ENCODE measurements at regions not wholly inside any gene's neighbourhood (a gene's known extent, or its start where the extent isn't known, plus 50 kb on each side); places are given as distances from the start of the nearest gene placed in this dataset.
"Not testable (repeated sequence)": the region's sequence is repeated elsewhere in the genome, so short reads cannot be mapped to it uniquely, and the experiment has no call there.

DNA sequence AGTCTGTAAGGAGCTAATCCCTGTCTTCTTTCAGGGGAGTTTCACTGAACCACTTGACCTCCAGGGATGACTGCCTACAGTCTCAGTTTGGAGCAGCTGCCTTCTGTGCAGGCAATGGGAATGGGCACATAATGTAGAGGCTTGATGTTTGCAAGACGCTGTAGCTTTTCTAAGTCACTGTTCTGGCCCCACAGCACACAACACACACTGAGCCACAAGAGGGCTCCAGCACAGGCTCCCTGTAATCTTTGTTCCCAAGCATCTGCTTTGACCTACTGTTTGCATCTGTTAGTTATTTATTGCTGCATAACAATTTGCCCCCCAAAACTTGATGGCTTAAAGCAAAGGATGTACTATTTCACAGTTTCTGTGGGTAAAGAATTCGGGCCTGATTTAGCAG lies 419.0 kb upstream of the ASIC2 start:
- DNase-seq = no peak

DNA sequence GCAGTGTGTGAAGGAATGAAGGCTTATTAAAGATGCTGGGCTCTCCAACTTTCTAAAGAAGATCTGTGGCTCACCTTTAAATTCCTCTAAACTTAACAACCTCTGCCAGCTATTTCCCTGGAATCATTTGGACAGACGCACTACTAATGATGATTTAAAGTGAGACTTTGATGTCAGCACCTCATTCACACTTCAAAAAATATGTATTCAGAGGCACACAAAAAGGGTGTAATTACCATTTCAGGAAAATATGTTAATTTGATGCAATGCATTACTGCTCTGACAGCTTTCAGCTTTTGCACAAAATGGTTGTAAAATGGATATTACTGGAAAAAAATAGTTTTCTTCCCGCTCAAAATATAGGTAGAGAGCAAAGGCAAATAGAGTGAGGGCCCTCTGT lies 423.9 kb upstream of the ASIC2 start:
- DNase-seq = no peak

DNA sequence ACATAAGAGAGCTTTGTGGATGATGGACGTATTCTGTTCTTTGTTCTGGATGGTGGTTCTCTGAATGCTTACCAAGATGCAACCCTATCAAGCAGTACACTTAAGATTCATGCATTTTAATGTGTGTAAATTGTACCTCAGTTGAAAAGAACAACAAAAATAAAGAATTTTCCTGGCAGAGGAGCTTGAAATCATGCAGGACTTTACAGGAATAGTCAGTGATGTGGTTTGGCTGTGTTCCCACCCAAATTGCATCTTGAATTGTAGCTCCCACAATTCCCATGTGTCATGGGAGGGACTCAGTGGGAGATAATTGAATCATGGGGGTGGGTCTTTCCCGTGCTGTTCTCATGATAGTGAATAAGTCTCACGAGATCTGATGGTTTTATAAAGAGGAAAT lies 430.6 kb upstream of the ASIC2 start:
- not testable (repeated sequence) for DNase-seq

DNA sequence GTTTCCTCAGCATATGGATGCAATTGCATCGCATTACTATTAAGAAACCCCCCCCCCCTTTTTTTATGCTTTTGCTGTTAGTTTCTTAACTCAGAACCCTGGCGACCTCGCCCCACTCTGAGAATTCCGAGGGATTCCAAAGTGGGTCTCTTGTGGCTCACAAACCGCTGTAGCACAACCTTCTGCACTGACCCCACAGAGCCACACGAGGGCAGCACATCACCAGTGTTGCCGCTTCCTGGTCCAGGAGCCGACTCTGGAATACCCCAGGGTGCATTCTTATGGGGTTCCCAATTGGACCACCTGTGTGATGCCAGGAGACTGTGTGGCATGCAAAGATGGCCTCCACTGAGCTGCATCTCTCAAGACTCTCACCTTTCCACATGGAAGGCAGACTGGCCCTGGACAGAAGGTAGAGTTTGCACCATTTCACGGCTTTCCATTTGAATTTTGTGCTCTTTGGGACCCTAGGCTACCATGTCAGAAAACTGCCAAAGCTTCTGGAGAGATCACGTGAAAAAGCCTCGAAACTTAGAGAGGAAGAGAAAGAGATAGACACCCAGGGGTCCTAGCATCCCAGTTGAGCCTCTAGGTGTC lies 432.7 kb upstream of the ASIC2 start:
- no peak for DNase-seq

DNA sequence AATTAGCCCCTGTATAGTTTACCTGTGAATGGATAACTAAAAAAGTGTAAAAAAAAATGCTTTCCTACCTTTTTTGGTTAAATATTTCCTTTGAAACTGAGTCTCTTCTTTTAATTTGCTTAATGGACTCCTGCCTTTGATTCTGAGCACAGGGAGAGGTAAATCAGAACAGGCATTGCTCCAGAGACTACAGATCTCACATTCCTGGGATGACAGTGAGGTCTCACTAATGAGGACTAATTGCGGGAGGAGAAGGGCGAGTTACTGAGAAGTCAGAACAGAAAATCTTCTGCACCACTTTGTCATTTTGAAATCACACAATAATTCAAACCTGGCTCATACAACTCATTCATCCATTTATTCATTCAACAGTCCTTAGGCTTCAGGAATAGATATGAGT lies 437.0 kb upstream of the ASIC2 start:
- no peak for DNase-seq

GRCh38 chr17:33732116-33732515 lies 439.0 kb upstream of the ASIC2 start:
- DNase-seq = no peak

- DNase-seq = no peak
Observed at GRCh38 chr17:33739714-33740113, 446.6 kb upstream of the ASIC2 start.

- DNase-seq = no peak
Observed at GRCh38 chr17:33745047-33745760, 452.1 kb upstream of the ASIC2 start.

- DNase-seq = no peak
Observed at GRCh38 chr17:33749171-33749570, 456.1 kb upstream of the ASIC2 start.

DNA sequence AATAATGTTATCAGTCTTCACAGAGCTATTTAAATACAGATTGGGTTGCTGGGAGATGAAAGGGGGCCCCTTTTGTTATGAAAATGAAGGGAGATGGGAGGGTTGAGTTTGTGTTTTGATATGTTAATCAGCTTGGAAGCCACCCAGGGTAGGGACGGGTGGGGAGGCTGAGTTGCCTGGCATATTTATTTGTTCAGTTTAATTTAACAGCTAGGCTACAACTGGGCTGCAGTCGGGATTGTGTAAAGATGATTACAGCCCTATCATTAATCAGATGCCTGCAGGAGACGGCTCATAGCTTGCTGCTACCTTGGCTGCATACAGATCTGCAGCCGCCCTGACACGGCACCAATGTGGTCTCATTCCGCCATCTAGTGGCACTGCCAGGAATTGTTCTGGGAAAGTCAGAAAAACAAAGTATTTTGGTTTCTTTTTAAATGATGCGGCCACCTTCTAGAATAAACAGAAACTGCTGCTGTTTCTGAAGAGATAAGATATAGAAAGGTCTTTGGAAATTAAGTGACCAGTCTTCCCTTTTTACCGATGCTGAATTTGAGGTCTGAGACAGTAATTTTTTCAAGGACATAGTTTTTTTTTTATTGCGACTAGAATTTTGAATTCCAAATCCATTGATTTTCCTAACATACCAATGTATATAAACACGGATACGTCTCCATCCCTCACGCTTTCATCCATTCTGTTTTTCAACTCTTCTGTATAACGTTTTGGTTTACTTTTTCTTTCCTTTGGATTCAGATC lies 458.0 kb upstream of the ASIC2 start:
- DNase-seq = peak; percentile 60

- no peak for DNase-seq
Observed at GRCh38 chr17:33751702-33752065, 458.6 kb upstream of the ASIC2 start.

DNA sequence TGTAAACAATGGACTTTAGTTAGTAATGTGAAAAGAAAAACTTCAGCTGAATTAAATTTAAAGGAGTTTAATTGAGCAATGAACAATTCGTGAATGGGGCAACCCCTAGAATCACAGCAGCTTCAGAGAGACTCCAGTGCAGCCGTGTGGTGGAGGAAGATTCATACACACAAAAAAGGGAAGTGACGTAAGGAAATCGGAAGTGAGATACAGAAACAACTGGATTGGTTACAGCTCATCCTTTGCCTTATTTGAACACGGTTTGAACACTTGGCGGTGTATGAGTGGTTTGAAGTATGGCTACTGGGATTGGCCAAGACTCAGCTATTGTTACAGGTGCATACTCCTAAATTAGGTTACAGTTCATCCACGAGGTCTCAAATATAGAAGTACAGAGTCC lies 460.4 kb upstream of the ASIC2 start:
- no peak for DNase-seq

GRCh38 chr17:33756021-33756420 lies 462.9 kb upstream of the ASIC2 start:
- DNase-seq = no peak

DNA sequence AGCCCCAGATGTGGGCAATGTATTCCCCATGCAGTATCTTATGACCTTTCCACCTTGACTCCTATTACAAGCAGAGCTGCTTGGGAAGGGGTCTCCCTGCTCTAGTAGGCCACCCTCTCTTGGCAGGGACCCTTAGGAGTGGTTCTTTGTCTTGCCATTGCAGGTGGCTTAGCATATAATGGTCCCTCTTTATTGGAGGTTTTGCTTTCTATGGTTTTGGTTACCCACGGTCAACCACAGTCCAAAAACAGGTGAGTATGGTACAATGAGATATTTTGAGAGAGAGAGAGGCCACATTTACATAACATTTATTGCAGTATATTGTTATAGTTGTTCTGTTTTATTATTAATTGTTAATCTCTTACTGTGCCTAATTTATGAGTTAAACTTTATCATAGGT lies 472.8 kb upstream of the ASIC2 start:
- no peak for DNase-seq

DNA sequence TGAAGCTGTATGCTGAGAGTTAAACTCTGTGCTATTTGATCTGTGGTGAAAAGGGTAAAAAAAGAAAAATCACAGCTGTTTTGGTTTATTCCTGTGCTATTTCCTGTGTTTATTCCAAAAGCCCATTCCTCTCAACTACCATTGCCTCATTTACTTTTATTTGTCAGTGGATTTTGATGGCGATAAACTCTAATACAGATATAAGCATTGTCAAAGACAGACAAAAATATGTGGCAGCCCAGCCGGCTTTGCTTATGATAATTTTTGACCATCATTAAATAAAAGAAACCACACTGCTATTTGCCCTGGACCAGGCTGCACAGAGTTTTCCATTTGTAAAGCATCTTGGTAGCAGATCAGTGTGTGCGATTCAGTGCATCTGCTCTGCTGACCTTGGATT lies 473.6 kb upstream of the ASIC2 start:
- no peak for DNase-seq

GRCh38 chr17:33769066-33769465 lies 476.0 kb upstream of the ASIC2 start:
- DNase-seq = no peak

GRCh38 chr17:33776304-33776703 lies 478.8 kb upstream of the CCL2 start:
- DNase-seq = no peak

- no peak for DNase-seq
Observed at GRCh38 chr17:33776903-33777302, 478.2 kb upstream of the CCL2 start.

DNA sequence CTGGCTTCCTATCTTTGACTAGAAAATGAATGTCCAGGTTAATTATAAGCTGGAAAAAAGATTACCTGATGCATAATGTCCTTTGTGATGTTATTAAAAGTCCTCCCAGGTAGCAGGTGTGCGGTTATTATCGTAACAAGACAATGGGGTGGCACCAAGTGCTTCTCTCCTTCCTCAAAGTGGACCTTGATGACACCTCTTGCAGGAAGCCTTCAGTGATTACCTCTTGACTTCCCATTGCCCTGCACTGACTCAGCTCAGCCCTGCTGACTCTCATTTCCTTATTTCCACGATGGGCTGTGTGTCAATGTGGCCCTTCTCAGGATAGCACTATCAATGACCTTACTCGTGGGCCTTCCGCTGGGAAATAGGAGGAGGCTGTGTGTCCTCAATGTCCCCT lies 477.4 kb upstream of the CCL2 start:
- no peak for DNase-seq

DNA sequence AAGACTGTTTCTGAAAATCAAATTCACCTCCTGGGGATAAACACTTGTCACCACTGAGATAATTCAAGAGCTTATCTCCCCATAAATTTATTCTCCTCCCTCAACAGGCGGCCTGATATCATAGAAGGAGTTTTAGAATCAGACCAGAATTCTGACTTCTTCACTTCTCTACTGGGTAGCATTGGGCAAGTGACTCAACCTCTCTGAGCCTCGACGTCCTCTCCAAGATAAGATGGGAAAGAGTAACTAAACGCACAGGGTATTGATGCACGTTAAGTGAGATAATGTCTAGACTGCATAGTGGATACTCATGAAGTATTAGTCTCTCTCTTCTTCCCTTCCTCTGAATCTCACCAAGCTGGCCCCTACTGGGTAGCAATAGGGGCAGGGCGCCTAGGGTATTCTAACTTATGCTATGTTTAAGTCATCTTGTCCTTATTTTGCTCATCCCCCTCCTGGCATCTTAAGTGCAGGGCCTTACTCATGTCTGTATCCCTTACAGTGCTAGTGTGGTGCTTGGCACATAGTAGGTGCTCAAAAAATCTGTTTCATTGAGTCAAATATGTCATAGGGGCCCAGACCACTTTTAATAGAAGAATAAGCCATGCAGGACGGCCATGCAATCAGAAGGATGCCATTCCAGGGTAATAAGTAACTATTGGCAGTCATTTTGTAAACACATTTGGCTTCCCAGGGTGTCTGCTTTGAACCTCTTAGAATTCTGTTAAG lies 476.4 kb upstream of the CCL2 start:
- no peak for DNase-seq

DNA sequence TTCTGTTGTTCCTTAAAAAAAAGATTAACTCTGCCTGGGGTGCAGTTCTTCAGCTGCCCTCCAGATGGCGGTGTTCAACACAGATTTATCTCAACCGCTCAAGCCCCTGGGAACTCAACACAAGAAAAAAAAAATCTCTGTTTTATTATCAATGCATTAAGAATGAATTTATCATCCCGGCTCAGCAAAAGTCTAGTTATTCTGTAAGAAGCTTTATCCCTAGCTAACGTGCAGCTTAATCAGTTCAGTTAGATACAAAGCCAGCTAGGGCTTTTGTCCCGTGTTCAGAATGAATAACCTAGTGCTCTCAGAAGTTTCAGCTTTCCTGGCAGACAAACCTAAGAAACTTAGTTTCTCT lies 475.9 kb upstream of the CCL2 start:
- DNase-seq = peak; percentile 11

DNA sequence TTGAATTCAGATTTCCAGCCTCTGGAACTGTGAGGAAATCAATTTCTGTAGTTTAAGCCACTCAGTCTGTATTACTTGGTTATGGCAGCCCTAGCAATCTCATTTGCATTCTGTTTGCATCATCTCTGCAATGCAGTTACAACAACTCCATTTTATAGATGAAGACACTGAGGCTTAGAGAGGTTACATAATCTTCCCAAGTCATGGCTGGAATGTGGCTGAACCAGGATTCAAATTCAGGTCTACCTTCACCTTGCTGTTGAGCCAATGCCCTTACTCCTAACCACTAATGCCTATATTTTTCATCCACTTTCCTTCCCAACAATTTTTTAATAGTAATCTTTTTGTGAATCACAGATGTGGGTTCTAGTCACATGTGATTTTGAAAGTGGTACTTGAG lies 469.8 kb upstream of the CCL2 start:
- DNase-seq = no peak

GRCh38 chr17:33786478-33786877 lies 468.6 kb upstream of the CCL2 start:
- no peak for DNase-seq

- no peak for DNase-seq
Observed at GRCh38 chr17:33789658-33790057, 465.4 kb upstream of the CCL2 start.
